DOHH2 (cell line): ENCODE measurements at regions not wholly inside any gene's neighbourhood (a gene's known extent, or its start where the extent isn't known, plus 50 kb on each side); places are given as distances from the start of the nearest gene placed in this dataset.

Experiments
- CTCF ChIP-seq: fragments of 200-600 bp; sonication (generic); IDR thresholded peaks from one replicate; pipeline ENCODE4 v1.5.1; 2014; ENCODE audit warnings: antibody characterized with exemption, mild to moderate bottlenecking, low read depth, low read length; ENCODE audit not compliant: poor library complexity, severe bottlenecking
- EZH2phosphoT487 ChIP-seq: fragments of 200-600 bp; sonication (generic); IDR thresholded peaks from 2 replicates; pipeline ENCODE4 v1.6.1; 2017; ENCODE audit warnings: borderline replicate concordance, mild to moderate bottlenecking, antibody characterized with exemption, low read length, moderate library complexity, mixed read lengths

GRCh38 chr2:236947896-236948295 is 137.8 kb upstream of the COPS8 start:
- TF ChIP-seq CTCF = no peak
- TF ChIP-seq EZH2phosphoT487 = no peak
